Lung (tissue), 11 donors: ENCODE measurements at regions not wholly inside any gene's neighbourhood (a gene's known extent, or its start where the extent isn't known, plus 50 kb on each side); places are given as distances from the start of the nearest gene placed in this dataset.

Source experiments
- ATAC-seq: fragments of 200-7000 bp; cut with Tn5 transposase; one replicate; pipeline ENCODE4 v1.9.1; 2020; ENCODE audit warnings: moderate number of reproducible peaks; ENCODE audit not compliant: insufficient read depth, low FRiP score
- DNase-seq, 3 donors: peaks; one replicate each; pipeline ENCODE4 v3.0.0-alpha.2; 2013 to 2017
- H3K27ac ChIP-seq, 2 donors: one replicate each; pipeline ENCODE4 v1.5.1; 2013; ENCODE audit warnings: mild to moderate bottlenecking in 2 of 2, moderate library complexity in 2 of 2, control low read depth in 1 of 2, inconsistent platforms in 1 of 2, low read depth in 1 of 2, low read length in 1 of 2
- H3K27me3 ChIP-seq, 3 donors: one replicate each; pipeline ENCODE4 v1.5.1; 2013; ENCODE audit warnings: low read length in 2 of 3; ENCODE audit not compliant: control insufficient read depth in 3 of 3, insufficient read depth in 3 of 3
- H3K36me3 ChIP-seq, 4 donors: one replicate each; pipeline ENCODE4 v1.5.1; 2013; ENCODE audit warnings: low read length in 4 of 4, mild to moderate bottlenecking in 1 of 4, moderate library complexity in 1 of 4; ENCODE audit not compliant: control insufficient read depth in 4 of 4, insufficient read depth in 4 of 4
- H3K4me1 ChIP-seq, 5 donors: one replicate each; pipeline ENCODE4 v1.5.1; 2013; ENCODE audit warnings: low read length in 5 of 5, mild to moderate bottlenecking in 2 of 5, moderate library complexity in 1 of 5; ENCODE audit not compliant: control insufficient read depth in 5 of 5, insufficient read depth in 5 of 5
- H3K4me3 ChIP-seq: one replicate; pipeline ENCODE4 v1.5.1; 2013; ENCODE audit warnings: mild to moderate bottlenecking, control low read depth, moderate library complexity
- H3K9ac ChIP-seq, 2 donors: one replicate each; pipeline ENCODE4 v1.5.1; 2013; ENCODE audit warnings: low read length in 2 of 2, control low read depth in 1 of 2; ENCODE audit not compliant: insufficient read depth in 1 of 2
- H3K9me3 ChIP-seq, 4 donors: one replicate each; pipeline ENCODE4 v1.5.1; 2013; ENCODE audit warnings: low read length in 3 of 4, mild to moderate bottlenecking in 1 of 4, moderate library complexity in 1 of 4; ENCODE audit not compliant: control insufficient read depth in 4 of 4, insufficient read depth in 3 of 4
- CTCF ChIP-seq: IDR thresholded peaks from 2 replicates; pipeline ENCODE4 v1.5.1; 2012; ENCODE audit warnings: mild to moderate bottlenecking; ENCODE audit errors: control extremely low read depth, extremely low read depth
- WGBS, 2 donors: extraction: QIAGEN DNeasy Blood & Tissue Kit; methylation state at CpG; one replicate each; pipeline ENCODE4 v1.1.7; 2013; 5-methylcytosine and 5-hydroxymethylcytosine counted together
- donor health status: control.
- donor health status: control.
- donor health status: Bipolar disorder and iron deficiency.
- donor health status: healthy.
- donor health status: DM: yes; HTN: yes; CAD: no.

- Histone ChIP-seq H3K36me3 (no peaks in the 10 kb centered on the region), H3K9ac (no peak overlapping the region), H3K4me1 (peaks cover 0 to 20% (median 12%) of the 10 kb centered on the region in 5 donors), H3K9me3 (no peaks in the 10 kb centered on the region), H3K4me3 (no peak overlapping the region), H3K27ac (no peak overlapping the region), H3K27me3 (no peaks in the 10 kb centered on the region)
- ATAC-seq (no peak), DNase-seq (no peak)
- WGBS, 2 donors: 87 to 90% methylated on average over 3 of the region's 3 CpGs
- no peak for TF ChIP-seq CTCF
Observed at GRCh38 chr3:23127196-23127595, 75.9 kb upstream of the UBE2E2 start.

GRCh38 chr3:23128655-23129054, 74.5 kb upstream of the UBE2E2 start:
- no peaks in the 10 kb centered on the region for H3K9me3 ChIP-seq
- DNase-seq (no peak), ATAC-seq (no peak)
- no peaks in the 10 kb centered on the region for H3K36me3 ChIP-seq
- H3K27ac ChIP-seq: no peak overlapping the region
- no peak overlapping the region for H3K4me3 ChIP-seq
- TF ChIP-seq CTCF: no peak
- no peaks in the 10 kb centered on the region for H3K27me3 ChIP-seq
- WGBS, 2 donors: 81 to 93% methylated on average over 2 of the region's 2 CpGs
- peaks cover 0 to 14% (median 12%) of the 10 kb centered on the region in 5 donors for H3K4me1 ChIP-seq
- peak overlapping the region in 1 of 2 donors; percentile 60 for H3K9ac ChIP-seq

GRCh38 chr3:23129117-23129516, 74.0 kb upstream of the UBE2E2 start:
- ATAC-seq (no peak), DNase-seq (peak; percentile 18 to 64 (median 56))
- H3K4me1 ChIP-seq: peaks cover 0 to 14% (median 12%) of the 10 kb centered on the region in 5 donors
- no peak for TF ChIP-seq CTCF
- no peak overlapping the region for H3K4me3 ChIP-seq
- H3K9me3 ChIP-seq: no peaks in the 10 kb centered on the region
- no peaks in the 10 kb centered on the region for H3K27me3 ChIP-seq
- H3K27ac ChIP-seq: no peak overlapping the region
- 60 to 80% methylated on average over 4 of the region's 4 CpGs for WGBS, 2 donors
- no peaks in the 10 kb centered on the region for H3K36me3 ChIP-seq
- peak overlapping the region in 1 of 2 donors; percentile 60 for H3K9ac ChIP-seq

GRCh38 chr3:23129817-23130216, 73.3 kb upstream of the UBE2E2 start:
- no peak for TF ChIP-seq CTCF
- no peaks in the 10 kb centered on the region for H3K9me3 ChIP-seq
- H3K27me3 ChIP-seq: no peaks in the 10 kb centered on the region
- DNase-seq: peak in 2 of 3 donors; percentile 49 to 54
- no peak for ATAC-seq
- H3K9ac ChIP-seq: peak overlapping the region in 1 of 2 donors; percentile 60
- 51 to 74% methylated on average over 3 of the region's 3 CpGs for WGBS, 2 donors
- H3K27ac ChIP-seq: no peak overlapping the region
- H3K4me1 ChIP-seq: peaks cover 0 to 14% (median 12%) of the 10 kb centered on the region in 5 donors
- no peak overlapping the region for H3K4me3 ChIP-seq
- H3K36me3 ChIP-seq: no peaks in the 10 kb centered on the region
